ENCODE measurements at regions not wholly inside any gene's neighbourhood (a gene's known extent, or its start where the extent isn't known, plus 50 kb on each side); places are given as distances from the start of the nearest gene placed in this dataset.

GRCh38 chr4:19748519-19749479 lies 502.9 kb upstream of the SLIT2 start:
- TF ChIP-seq CTCF (IDR thresholded peaks at IDR 0.05), result no peak
- TF ChIP-seq POLR2A (IDR thresholded peaks at IDR 0.05), result no peak

Data from heart left ventricle (tissue), 13 donors.